HL-60 (cell line): ENCODE measurements at regions not wholly inside any gene's neighbourhood (a gene's known extent, or its start where the extent isn't known, plus 50 kb on each side); places are given as distances from the start of the nearest gene placed in this dataset.

Experiments
- CTCF ChIP-seq: IDR thresholded peaks from one replicate; pipeline ENCODE4 v1.5.1; 2011; ENCODE audit warnings: low read length, control low read depth, inconsistent platforms; ENCODE audit not compliant: insufficient read depth
- GABPA ChIP-seq: IDR thresholded peaks from 2 replicates; pipeline ENCODE4 v1.6.1; 2012; ENCODE audit warnings: low read depth
- POLR2AphosphoS5 ChIP-seq: IDR thresholded peaks from 2 replicates; pipeline ENCODE4 v1.6.1; 2012; ENCODE audit warnings: low read depth
- REST ChIP-seq: IDR thresholded peaks from 2 replicates; pipeline ENCODE4 v1.6.1; 2012; ENCODE audit warnings: low read depth; ENCODE audit not compliant: insufficient replicate concordance
- SPI1 ChIP-seq: IDR thresholded peaks from 2 replicates; pipeline ENCODE4 v1.6.1; 2012; ENCODE audit warnings: low read depth, mild to moderate bottlenecking, borderline replicate concordance

GRCh38 chr3:174613173-174613572 lies 246.0 kb upstream of the NAALADL2 start:
- TF ChIP-seq CTCF (no peak), GABPA (no peak), POLR2AphosphoS5 (no peak), SPI1 (no peak), REST (no peak)
